Activated naive CD8-positive, alpha-beta T cell treated with anti-CD3 and anti-CD28 coated beads for 36 hours (primary cell): ENCODE measurements at regions not wholly inside any gene's neighbourhood (a gene's known extent, or its start where the extent isn't known, plus 50 kb on each side); places are given as distances from the start of the nearest gene placed in this dataset.

Source experiments
- DNase-seq: peaks from one replicate; pipeline ENCODE4 v3.0.0; 2021
- H3K27ac Mint-ChIP-seq: one replicate; pipeline ENCODE4 v1.8.0; 2022; ENCODE audit warnings: mild to moderate bottlenecking, moderate library complexity, mixed read lengths
- H3K27me3 Mint-ChIP-seq: one replicate; pipeline ENCODE4 v1.8.0; 2022; ENCODE audit warnings: mild to moderate bottlenecking, mixed read lengths
- H3K36me3 Mint-ChIP-seq: one replicate; pipeline ENCODE4 v1.8.0; 2021; ENCODE audit warnings: mild to moderate bottlenecking, mixed read lengths
- H3K4me1 Mint-ChIP-seq: one replicate; pipeline ENCODE4 v1.8.0; 2021; ENCODE audit warnings: mixed read lengths
- H3K4me3 Mint-ChIP-seq: one replicate; pipeline ENCODE4 v1.8.0; 2022; ENCODE audit warnings: mild to moderate bottlenecking, moderate library complexity, mixed read lengths
- H3K9me3 Mint-ChIP-seq: one replicate; pipeline ENCODE4 v1.8.0; 2022; ENCODE audit warnings: mixed read lengths

- H3K4me1 Mint-ChIP-seq: no peaks in the 10 kb centered on the region
- DNase-seq: no peak
- no peak overlapping the region for H3K4me3 Mint-ChIP-seq
- no peaks in the 10 kb centered on the region for H3K9me3 Mint-ChIP-seq
- H3K36me3 Mint-ChIP-seq: no peaks in the 10 kb centered on the region
- no peak overlapping the region for H3K27ac Mint-ChIP-seq
- H3K27me3 Mint-ChIP-seq: no peaks in the 10 kb centered on the region
Measured at GRCh38 chr15:37359101-37359892, 258.9 kb upstream of the MEIS2 start.

DNA sequence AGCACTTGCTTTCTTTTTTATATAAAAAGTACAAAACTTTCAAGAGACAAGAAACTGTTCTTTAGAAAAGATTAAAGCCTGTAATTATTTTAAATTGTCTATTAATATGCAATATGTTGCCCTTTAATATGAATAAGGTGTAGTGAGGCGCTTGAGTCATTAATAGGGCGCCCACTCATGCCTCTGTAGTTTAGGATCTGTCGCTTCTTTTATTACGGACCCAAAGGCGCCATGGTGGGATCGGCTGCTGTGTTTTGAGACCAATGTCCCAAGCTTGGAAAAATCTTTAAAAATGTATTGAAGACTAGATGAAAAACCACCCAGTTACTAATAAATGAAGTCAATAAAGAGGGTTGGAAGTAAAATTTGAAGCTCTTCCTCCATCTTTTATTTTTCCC, 259.5 kb upstream of the MEIS2 start:
- no peak for DNase-seq
- Mint-ChIP-seq H3K27me3 (no peaks in the 10 kb centered on the region), H3K4me1 (no peaks in the 10 kb centered on the region)

DNA sequence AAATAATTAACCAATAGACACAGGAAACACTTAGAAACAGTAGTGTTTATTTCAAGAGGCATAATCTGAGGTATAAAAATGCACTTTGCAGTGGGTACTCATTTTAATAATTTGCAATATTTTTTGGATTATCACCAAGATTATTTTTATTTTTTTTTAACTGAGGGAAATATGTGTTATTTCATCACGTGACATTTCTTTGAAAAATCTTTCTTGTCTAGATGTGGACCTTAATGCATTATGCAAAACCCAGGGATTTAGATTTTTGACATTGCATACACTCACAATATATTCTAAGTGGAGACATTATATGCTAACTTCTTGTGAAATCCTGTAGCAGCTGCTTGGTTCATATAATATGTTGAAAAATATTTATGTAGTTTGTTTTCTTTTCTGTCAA, 260.4 kb upstream of the MEIS2 start:
- Mint-ChIP-seq H3K36me3 (no peaks in the 10 kb centered on the region), H3K9me3 (no peaks in the 10 kb centered on the region), H3K4me3 (no peak overlapping the region), H3K27ac (no peak overlapping the region), H3K4me1 (no peaks in the 10 kb centered on the region), H3K27me3 (no peaks in the 10 kb centered on the region)
- DNase-seq: no peak

More for the DNA sequence above, 259.5 kb upstream of the MEIS2 start:
- H3K27ac Mint-ChIP-seq: no peak overlapping the region
- H3K9me3 Mint-ChIP-seq: no peaks in the 10 kb centered on the region
- no peak overlapping the region for H3K4me3 Mint-ChIP-seq
- H3K36me3 Mint-ChIP-seq: no peaks in the 10 kb centered on the region

GRCh38 chr15:37361621-37362020, 261.3 kb upstream of the MEIS2 start:
- no peak overlapping the region for H3K27ac Mint-ChIP-seq
- no peaks in the 10 kb centered on the region for H3K27me3 Mint-ChIP-seq
- H3K4me1 Mint-ChIP-seq: no peaks in the 10 kb centered on the region
- H3K36me3 Mint-ChIP-seq: no peaks in the 10 kb centered on the region
- DNase-seq: no peak
- H3K9me3 Mint-ChIP-seq: peaks cover 2% of the 10 kb centered on the region
- no peak overlapping the region for H3K4me3 Mint-ChIP-seq

DNA sequence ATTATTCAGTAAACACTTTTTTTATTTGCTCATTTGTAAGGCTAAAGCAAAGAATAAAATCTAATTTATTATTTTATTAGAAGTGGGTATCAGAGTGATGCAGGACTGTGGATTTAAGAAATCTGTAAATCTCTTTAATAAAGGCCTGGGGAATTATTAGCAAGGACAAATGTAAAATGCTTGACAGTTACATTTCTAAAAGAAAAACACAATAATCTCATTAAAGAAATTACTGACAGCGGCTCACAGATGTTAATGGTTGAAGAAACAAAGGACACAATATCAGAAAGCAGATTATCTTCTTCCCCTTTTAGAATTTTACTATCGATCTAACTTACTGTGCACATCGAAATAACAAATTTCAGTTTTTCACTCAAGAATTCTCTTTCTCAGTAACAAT, 262.1 kb upstream of the MEIS2 start:
- H3K4me3 Mint-ChIP-seq: no peak overlapping the region
- H3K27me3 Mint-ChIP-seq: no peaks in the 10 kb centered on the region
- no peak for DNase-seq
- no peak overlapping the region for H3K27ac Mint-ChIP-seq
- no peaks in the 10 kb centered on the region for H3K36me3 Mint-ChIP-seq
- H3K9me3 Mint-ChIP-seq: peaks cover 2% of the 10 kb centered on the region
- no peaks in the 10 kb centered on the region for H3K4me1 Mint-ChIP-seq

- Mint-ChIP-seq H3K36me3 (no peaks in the 10 kb centered on the region), H3K9me3 (peaks cover 7% of the 10 kb centered on the region), H3K27me3 (no peaks in the 10 kb centered on the region), H3K4me1 (no peaks in the 10 kb centered on the region), H3K4me3 (no peak overlapping the region), H3K27ac (no peak overlapping the region)
- no peak for DNase-seq
Measured at GRCh38 chr15:37368961-37369360, 268.6 kb upstream of the MEIS2 start.

DNA sequence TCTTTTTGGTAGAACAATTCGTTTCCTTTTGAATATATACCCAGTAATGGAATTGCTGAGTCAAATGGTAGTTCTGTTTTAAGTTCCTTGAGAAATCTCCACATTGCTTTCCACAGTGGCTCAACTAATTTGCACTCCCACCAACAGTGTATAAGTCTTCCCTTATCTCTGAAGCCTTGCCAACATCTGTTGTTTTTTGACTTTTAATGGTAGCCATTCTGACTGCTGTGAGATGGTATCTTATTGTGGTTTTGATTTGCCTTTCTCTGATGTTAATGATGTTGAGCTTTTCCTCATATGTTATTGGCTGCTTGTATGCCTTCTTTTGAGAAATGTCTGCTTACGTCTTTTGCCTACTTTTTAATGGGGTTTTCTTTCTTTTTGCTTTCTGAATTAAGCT, 270.6 kb upstream of the MEIS2 start:
- Mint-ChIP-seq H3K27ac (no peak overlapping the region), H3K27me3 (no peaks in the 10 kb centered on the region), H3K4me3 (no peak overlapping the region), H3K36me3 (no peaks in the 10 kb centered on the region), H3K9me3 (peaks cover 7% of the 10 kb centered on the region), H3K4me1 (no peaks in the 10 kb centered on the region)
- no peak for DNase-seq

- no peak overlapping the region for H3K4me3 Mint-ChIP-seq
- no peaks in the 10 kb centered on the region for H3K36me3 Mint-ChIP-seq
- no peaks in the 10 kb centered on the region for H3K4me1 Mint-ChIP-seq
- H3K27me3 Mint-ChIP-seq: no peaks in the 10 kb centered on the region
- H3K27ac Mint-ChIP-seq: no peak overlapping the region
- peaks cover 5% of the 10 kb centered on the region for H3K9me3 Mint-ChIP-seq
- DNase-seq: no peak
Measured at GRCh38 chr15:37372064-37372463, 271.7 kb upstream of the MEIS2 start.

DNA sequence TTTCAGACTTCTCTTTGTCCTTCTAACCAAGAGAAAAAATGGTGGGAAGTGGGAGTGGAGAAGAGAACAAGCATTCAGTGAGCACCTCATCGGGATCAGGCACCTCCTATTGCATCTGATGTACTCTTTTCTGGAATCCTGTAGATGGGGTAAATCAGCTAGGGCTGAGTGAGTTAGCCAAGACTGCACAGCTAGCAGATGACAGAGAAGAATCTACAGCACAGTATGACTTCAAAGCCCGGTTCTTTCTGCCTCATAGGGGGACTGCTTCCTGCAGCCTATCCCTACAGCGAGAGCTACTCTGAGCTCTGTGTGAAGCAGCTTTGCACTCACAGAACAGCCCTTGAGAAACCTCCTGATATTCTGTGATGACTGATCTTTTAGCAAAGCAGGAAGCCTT, 275.2 kb upstream of the MEIS2 start:
- Mint-ChIP-seq H3K4me1 (no peaks in the 10 kb centered on the region), H3K36me3 (no peaks in the 10 kb centered on the region), H3K27ac (no peak overlapping the region), H3K4me3 (no peak overlapping the region), H3K27me3 (no peaks in the 10 kb centered on the region), H3K9me3 (peaks cover 1% of the 10 kb centered on the region)
- no peak for DNase-seq

DNA sequence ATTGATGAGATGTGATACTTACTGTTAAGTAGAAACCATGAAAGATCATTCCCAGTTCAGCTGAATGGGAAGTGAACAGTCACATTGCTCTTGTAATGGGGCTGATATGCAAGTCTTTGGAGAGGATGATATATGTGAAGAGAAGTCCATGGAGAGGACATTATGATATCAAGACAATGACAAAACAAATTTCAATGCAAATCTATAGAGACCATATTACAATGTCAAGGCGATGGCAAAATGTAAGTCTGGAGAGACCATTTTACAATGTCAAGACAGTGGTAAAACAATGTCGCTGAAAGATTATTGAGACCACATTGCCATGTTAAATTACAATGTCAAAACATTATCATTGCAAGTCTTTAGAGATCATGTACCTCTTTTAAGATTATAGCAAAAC, 277.1 kb upstream of the MEIS2 start:
- Mint-ChIP-seq H3K27me3 (no peaks in the 10 kb centered on the region), H3K9me3 (peaks cover 4% of the 10 kb centered on the region), H3K4me3 (no peak overlapping the region), H3K27ac (no peak overlapping the region), H3K4me1 (no peaks in the 10 kb centered on the region), H3K36me3 (no peaks in the 10 kb centered on the region)
- DNase-seq: no peak

DNA sequence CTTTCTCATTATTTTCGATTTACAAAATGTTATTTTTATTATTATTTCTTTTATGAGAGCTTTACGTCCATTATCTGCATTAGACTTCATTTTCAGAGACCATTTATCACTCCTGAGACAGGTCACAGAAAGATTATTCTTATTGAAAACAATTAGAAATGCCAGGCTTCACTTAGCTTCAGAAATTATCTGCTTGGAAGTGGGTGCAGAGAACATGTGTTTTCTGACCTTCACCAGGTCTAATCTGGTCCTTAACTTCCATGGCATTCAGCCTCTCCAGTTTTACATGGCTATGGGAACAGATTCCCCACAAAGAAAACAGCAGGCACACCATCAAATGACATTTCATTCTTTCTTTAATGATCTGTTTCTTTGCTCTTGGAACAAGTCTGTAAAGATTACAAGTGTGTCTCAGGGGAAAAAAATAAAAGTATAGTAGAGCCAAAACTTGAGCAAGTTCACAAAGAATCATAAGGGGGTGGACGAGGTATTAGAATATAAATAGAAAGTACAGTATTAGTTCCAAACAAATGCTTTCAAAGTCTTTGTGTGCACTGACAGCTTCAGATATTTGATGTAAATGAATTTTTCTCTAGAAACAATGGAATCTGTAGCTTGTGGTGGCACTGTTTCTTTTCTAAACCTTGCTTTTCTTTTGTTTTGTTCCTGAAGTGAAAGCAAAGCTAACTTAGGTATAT, 294.2 kb upstream of the MEIS2 start:
- Mint-ChIP-seq H3K4me1 (no peaks in the 10 kb centered on the region), H3K36me3 (no peaks in the 10 kb centered on the region), H3K27me3 (no peaks in the 10 kb centered on the region), H3K9me3 (peaks cover 8% of the 10 kb centered on the region), H3K4me3 (no peak overlapping the region), H3K27ac (no peak overlapping the region)
- no peak for DNase-seq

DNA sequence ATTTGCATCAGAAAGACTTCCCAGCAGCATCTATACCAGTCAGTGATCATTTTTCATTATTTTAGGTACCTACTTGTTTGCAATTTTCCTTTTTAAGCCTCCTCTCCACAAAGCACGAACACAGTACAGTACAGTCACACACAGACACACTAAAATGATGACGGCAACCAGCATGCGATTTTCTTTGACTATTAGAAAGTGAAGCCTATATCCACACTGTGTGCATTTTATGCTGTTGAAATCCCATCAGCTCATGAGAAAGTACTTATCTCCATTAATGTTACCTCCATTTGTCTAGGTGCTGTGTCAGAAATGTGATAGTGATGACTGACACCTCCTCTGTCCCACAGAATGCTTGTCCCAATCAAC, 294.7 kb upstream of the MEIS2 start:
- no peak overlapping the region for H3K4me3 Mint-ChIP-seq
- no peaks in the 10 kb centered on the region for H3K27me3 Mint-ChIP-seq
- peaks cover 6% of the 10 kb centered on the region for H3K9me3 Mint-ChIP-seq
- no peaks in the 10 kb centered on the region for H3K36me3 Mint-ChIP-seq
- H3K4me1 Mint-ChIP-seq: no peaks in the 10 kb centered on the region
- DNase-seq: no peak
- no peak overlapping the region for H3K27ac Mint-ChIP-seq

DNA sequence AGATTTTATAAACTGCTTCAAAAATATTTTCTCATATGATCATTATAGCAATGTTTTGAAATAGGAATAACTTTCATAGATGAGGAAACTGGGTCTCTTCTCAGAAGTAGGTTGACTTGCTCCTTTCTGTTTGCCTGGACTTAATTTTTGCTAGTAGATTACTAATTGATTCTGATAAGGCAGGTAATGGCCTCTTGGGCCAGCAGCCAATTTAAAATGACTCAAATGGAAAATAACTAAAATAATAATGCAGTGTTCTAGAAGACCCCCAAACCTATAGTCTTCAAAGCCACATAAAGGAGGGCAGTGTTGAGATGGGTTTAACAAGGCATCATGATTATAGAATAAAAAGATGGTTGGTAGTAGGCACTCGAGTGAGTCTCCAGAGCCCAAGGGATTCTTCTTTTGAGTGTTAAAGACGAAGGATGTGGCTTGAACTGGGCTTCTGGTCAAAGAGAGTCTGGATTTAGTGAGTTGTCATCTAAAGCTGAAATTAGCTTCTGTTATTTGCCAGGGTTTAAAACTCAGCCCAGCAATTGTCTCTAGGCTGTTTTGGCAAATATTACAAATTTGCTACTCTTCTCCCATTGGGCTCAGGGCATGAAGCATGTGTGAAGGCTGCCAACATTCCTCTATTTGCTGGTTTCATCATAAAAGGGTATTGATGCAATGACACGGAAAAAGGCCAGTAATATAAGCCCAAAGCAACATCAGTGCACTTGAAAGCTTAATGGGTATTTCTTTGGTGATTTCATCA, 297.1 kb upstream of the MEIS2 start:
- no peaks in the 10 kb centered on the region for H3K4me1 Mint-ChIP-seq
- H3K27ac Mint-ChIP-seq: no peak overlapping the region
- H3K36me3 Mint-ChIP-seq: peaks cover 2% of the 10 kb centered on the region
- no peak overlapping the region for H3K4me3 Mint-ChIP-seq
- peaks cover 2% of the 10 kb centered on the region for H3K9me3 Mint-ChIP-seq
- H3K27me3 Mint-ChIP-seq: no peaks in the 10 kb centered on the region
- DNase-seq: no peak

DNA sequence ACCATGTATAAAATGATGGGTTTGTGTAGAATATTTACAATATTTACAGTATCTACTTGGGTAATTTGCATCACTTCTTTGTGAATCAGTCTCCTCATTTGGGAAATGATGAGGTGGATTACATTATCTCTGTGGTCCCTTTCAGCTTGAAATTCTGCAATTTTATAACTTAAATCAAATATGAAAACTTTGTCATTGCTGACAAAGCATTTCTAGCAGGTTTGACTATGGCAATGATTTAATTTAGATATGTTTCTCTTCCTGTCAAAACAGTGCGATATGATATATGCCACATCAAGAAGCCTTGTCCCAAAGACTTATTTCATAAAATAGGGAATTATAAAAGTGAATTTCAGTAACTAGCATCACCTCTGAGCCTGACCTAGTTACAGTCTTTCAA, 315.8 kb upstream of the MEIS2 start:
- Mint-ChIP-seq H3K4me3 (no peak overlapping the region), H3K36me3 (no peaks in the 10 kb centered on the region), H3K9me3 (no peaks in the 10 kb centered on the region), H3K27me3 (no peaks in the 10 kb centered on the region), H3K27ac (no peak overlapping the region), H3K4me1 (no peaks in the 10 kb centered on the region)
- no peak for DNase-seq

- H3K36me3 Mint-ChIP-seq: no peaks in the 10 kb centered on the region
- no peak for DNase-seq
- H3K27me3 Mint-ChIP-seq: peaks cover 4% of the 10 kb centered on the region
- H3K9me3 Mint-ChIP-seq: no peaks in the 10 kb centered on the region
- no peak overlapping the region for H3K27ac Mint-ChIP-seq
- no peak overlapping the region for H3K4me3 Mint-ChIP-seq
- no peaks in the 10 kb centered on the region for H3K4me1 Mint-ChIP-seq
Measured at GRCh38 chr15:37425541-37425940, 325.2 kb upstream of the MEIS2 start.
